ENCODE measurements at regions not wholly inside any gene's neighbourhood (a gene's known extent, or its start where the extent isn't known, plus 50 kb on each side); places are given as distances from the start of the nearest gene placed in this dataset.

- Histone ChIP-seq H3K36me3 (ENCODE audit: control insufficient read depth, insufficient read depth, low read length) (no peaks in the 10 kb centered on the region), H4K20me1 (replicated peaks; ENCODE audit: control insufficient read depth, insufficient read depth, low read length) (no peaks in the 10 kb centered on the region), H2AFZ (ENCODE audit: low read depth, low read length) (no peak overlapping the region), H3K4me2 (ENCODE audit: insufficient read depth, low read length) (no peak overlapping the region), H3K4me3 (no peak overlapping the region), H3K4me1 (replicated peaks in 1 of 2; ENCODE audit: control insufficient read depth in 2 of 2, insufficient read depth in 2 of 2, low read length in 2 of 2) (no peaks in the 10 kb centered on the region), H3K27me3 (ENCODE audit: control insufficient read depth in 2 of 2, insufficient read depth in 2 of 2, low read length in 2 of 2) (no peaks in the 10 kb centered on the region), H3K9ac (ENCODE audit: insufficient read depth in 1 of 2, low read depth in 2 of 2, low read length in 2 of 2) (no peak overlapping the region), H3K9me3 (replicated peaks; ENCODE audit: control insufficient read depth, insufficient read depth, low read depth, low read length) (no peaks in the 10 kb centered on the region), H3K79me2 (ENCODE audit: control insufficient read depth, insufficient read depth, low read length) (no peaks in the 10 kb centered on the region), H3K9me1 (ENCODE audit: control insufficient read depth, insufficient read depth, low read length) (no peaks in the 10 kb centered on the region), H3K27ac (ENCODE audit: extremely low read depth, low read depth, low read length) (no peak overlapping the region)
- in situ Hi-C loops (cut with MboI), result no loop called here
- FAIRE-seq (no peak), DNase-seq (ENCODE audit: extremely low read depth in 1 of 4, low spot score in 3 of 4) (no peak), ATAC-seq (no peak)
- POLR2A ChIA-PET, result no interaction called here
- CTCF ChIA-PET (ENCODE audit: low intra/inter-chr PET ratio), result no interaction called here
- no TSS peak for BruUV-seq (replicated peaks)
- TF ChIP-seq FUS (optimal IDR thresholded peaks at IDR 0.05; ENCODE audit: low read depth, low read length) (no peak), PURB (CRISPR knock-in tag; IDR thresholded peaks at IDR 0.05; ENCODE audit: low read depth) (no peak), BACH1 (tag; IDR thresholded peaks at IDR 0.05) (no peak), DEAF1 (CRISPR knock-in tag; IDR thresholded peaks at IDR 0.05) (no peak), ZNF41 (CRISPR knock-in tag; conservative IDR thresholded peaks at IDR 0.05) (no peak), NR1H2 (CRISPR knock-in tag; IDR thresholded peaks at IDR 0.05) (no peak), TEAD2 (tag; IDR thresholded peaks at IDR 0.05) (no peak), THRAP3 (IDR thresholded peaks at IDR 0.05; ENCODE audit: borderline replicate concordance) (no peak), EHMT2 (IDR thresholded peaks at IDR 0.05) (no peak), BRF1 (IDR thresholded peaks at IDR 0.05; ENCODE audit: borderline replicate concordance, extremely low read depth, insufficient read length) (no peak), ZBTB26 (CRISPR knock-in tag; IDR thresholded peaks at IDR 0.05) (no peak), MYBL2 (IDR thresholded peaks at IDR 0.05; ENCODE audit: low read depth) (no peak), MYBL2 (CRISPR knock-in tag; IDR thresholded peaks at IDR 0.05; ENCODE audit: borderline replicate concordance) (no peak), ZNF766 (CRISPR knock-in tag; conservative IDR thresholded peaks at IDR 0.05) (no peak), ADNP (tag; IDR thresholded peaks at IDR 0.05) (no peak), SMARCC2 (IDR thresholded peaks at IDR 0.05; ENCODE audit: low read depth) (no peak), ELF4 (CRISPR knock-in tag; IDR thresholded peaks at IDR 0.05) (no peak), MEF2D (tag; conservative IDR thresholded peaks at IDR 0.05; ENCODE audit: low read depth) (no peak), ZNF436 (CRISPR knock-in tag; IDR thresholded peaks at IDR 0.05) (no peak)
- intact Hi-C loops (cut with micrococcal nuclease), result no loop called here
Observed at GRCh38 chr21:20944139-20944538, 54.1 kb upstream of the NCAM2 start.

Measured in K562 (cell line).